H9 (cell line): ENCODE measurements at regions not wholly inside any gene's neighbourhood (a gene's known extent, or its start where the extent isn't known, plus 50 kb on each side); places are given as distances from the start of the nearest gene placed in this dataset.

Experiments
- DNase-seq: peaks from one replicate; pipeline ENCODE4 v3.0.0-alpha.2; 2017
- H2AFZ ChIP-seq: one replicate; pipeline ENCODE4 v1.6.1; 2013; ENCODE audit warnings: mild to moderate bottlenecking, low read length, control low read depth, moderate library complexity
- H2AK5ac ChIP-seq: 2 replicates; pipeline ENCODE4 v1.6.1; 2013; ENCODE audit warnings: low read length, control low read depth, mixed read lengths; ENCODE audit not compliant: insufficient read length
- H2BK120ac ChIP-seq: one replicate; pipeline ENCODE4 v1.6.1; 2013; ENCODE audit warnings: low read depth, mild to moderate bottlenecking, low read length, control low read depth, inconsistent platforms; ENCODE audit not compliant: poor library complexity, severe bottlenecking
- H2BK12ac ChIP-seq: 2 replicates; pipeline ENCODE4 v1.6.1; 2013; ENCODE audit warnings: low read length, control low read depth, mixed read lengths, low read depth; ENCODE audit not compliant: insufficient read length
- H2BK15ac ChIP-seq: 2 replicates; pipeline ENCODE4 v1.6.1; 2013; ENCODE audit warnings: low read depth, low read length, control low read depth
- H2BK20ac ChIP-seq: one replicate; pipeline ENCODE4 v1.6.1; 2013; ENCODE audit warnings: low read depth, mild to moderate bottlenecking, low read length, control low read depth, inconsistent platforms; ENCODE audit not compliant: poor library complexity, severe bottlenecking
- H2BK5ac ChIP-seq: 2 replicates; pipeline ENCODE4 v1.6.1; 2013; ENCODE audit warnings: low read length, control low read depth, mixed read lengths; ENCODE audit not compliant: insufficient read length
- H3K14ac ChIP-seq: 2 replicates; pipeline ENCODE4 v1.6.1; 2013; ENCODE audit warnings: low read length, control low read depth; ENCODE audit not compliant: insufficient read depth
- H3K18ac ChIP-seq: 2 replicates; pipeline ENCODE4 v1.6.1; 2013; ENCODE audit warnings: low read depth, mild to moderate bottlenecking, mixed read lengths, low read length, control low read depth; ENCODE audit not compliant: insufficient read length
- H3K23ac ChIP-seq: 2 replicates; pipeline ENCODE4 v1.6.1; 2013; ENCODE audit warnings: low read length, control low read depth, mixed read lengths, low read depth; ENCODE audit not compliant: insufficient read length
- H3K23me2 ChIP-seq: 2 replicates; pipeline ENCODE4 v1.6.1; 2013; ENCODE audit warnings: low read depth, mild to moderate bottlenecking, mixed read lengths, low read length, control low read depth; ENCODE audit not compliant: insufficient read length, poor library complexity, severe bottlenecking
- H3K27ac ChIP-seq: 2 replicates; pipeline ENCODE4 v1.5.1; 2013; ENCODE audit warnings: low read length, control low read depth, mixed read lengths, low read depth; ENCODE audit not compliant: insufficient read length
- H3K27me3 ChIP-seq: 2 replicates; pipeline ENCODE4 v1.6.1; 2013; ENCODE audit warnings: low read length, control low read depth, inconsistent platforms; ENCODE audit not compliant: insufficient read depth
- H3K4ac ChIP-seq: 2 replicates; pipeline ENCODE4 v1.6.1; 2013; ENCODE audit warnings: low read depth, mild to moderate bottlenecking, control low read depth, inconsistent platforms, low read length, moderate library complexity
- H3K4me1 ChIP-seq: 2 replicates; pipeline ENCODE4 v1.6.1; 2013; ENCODE audit warnings: low read length, control low read depth, inconsistent platforms; ENCODE audit not compliant: insufficient read depth
- H3K4me2 ChIP-seq: 2 replicates; pipeline ENCODE4 v1.6.1; 2013; ENCODE audit warnings: low read length, control low read depth, mixed read lengths; ENCODE audit not compliant: insufficient read length, insufficient read depth
- H3K56ac ChIP-seq: 2 replicates; pipeline ENCODE4 v1.6.1; 2013; ENCODE audit warnings: low read depth, mild to moderate bottlenecking, mixed read lengths, low read length, control low read depth; ENCODE audit not compliant: insufficient read length
- H3K79me1 ChIP-seq: 2 replicates; pipeline ENCODE4 v1.6.1; 2013; ENCODE audit warnings: low read depth, mild to moderate bottlenecking, moderate library complexity, low read length, control low read depth, inconsistent platforms; ENCODE audit not compliant: insufficient read depth, poor library complexity, severe bottlenecking
- H3K79me2 ChIP-seq: 2 replicates; pipeline ENCODE4 v1.6.1; 2013; ENCODE audit warnings: low read length, control low read depth, inconsistent platforms; ENCODE audit not compliant: insufficient read depth
- H3K9ac ChIP-seq: 2 replicates; pipeline ENCODE4 v1.6.1; 2013; ENCODE audit warnings: low read length, control low read depth, mixed read lengths; ENCODE audit not compliant: insufficient read length; ENCODE audit errors: extremely low read depth
- H3K9me3 ChIP-seq: one replicate; pipeline ENCODE4 v1.6.1; 2013; ENCODE audit warnings: low read depth, low read length, inconsistent platforms; ENCODE audit not compliant: control insufficient read depth
- H3T11ph ChIP-seq: one replicate; pipeline ENCODE4 v1.6.1; 2013; ENCODE audit warnings: mild to moderate bottlenecking, low read length, control low read depth, inconsistent platforms
- H4K20me1 ChIP-seq: one replicate; pipeline ENCODE4 v1.6.1; 2013; ENCODE audit not compliant: control insufficient read depth, insufficient read length, insufficient read depth
- H4K5ac ChIP-seq: 2 replicates; pipeline ENCODE4 v1.6.1; 2013; ENCODE audit warnings: low read depth, mild to moderate bottlenecking, mixed read lengths, low read length, control low read depth; ENCODE audit not compliant: insufficient read length
- H4K8ac ChIP-seq: replicated peaks from 2 replicates; pipeline ENCODE4 v1.6.1; 2013; ENCODE audit warnings: low read length, control low read depth, mixed read lengths, low read depth; ENCODE audit not compliant: insufficient read length
- H4K91ac ChIP-seq: 2 replicates; pipeline ENCODE4 v1.6.1; 2013; ENCODE audit warnings: low read depth, mild to moderate bottlenecking, moderate library complexity, mixed read lengths, low read length, control low read depth; ENCODE audit not compliant: insufficient read length
- H3K27ac Mint-ChIP-seq, 3 experiments: 2 replicates in 2 of 3; 3 replicates in 1 of 3; pipeline ENCODE4 v1.8.0; 2020 to 2021; ENCODE audit warnings: mixed read lengths in 3 of 3, mild to moderate bottlenecking in 1 of 3, moderate library complexity in 1 of 3
- H3K27me3 Mint-ChIP-seq: 2 replicates; pipeline ENCODE4 v1.8.0; 2021; ENCODE audit warnings: low read depth, mild to moderate bottlenecking, moderate library complexity, mixed read lengths
- H3K36me3 Mint-ChIP-seq, 3 experiments: 2 replicates in 2 of 3; 3 replicates in 1 of 3; pipeline ENCODE4 v1.8.0; 2020 to 2021; ENCODE audit warnings: low read depth in 3 of 3, mixed read lengths in 3 of 3; ENCODE audit not compliant: insufficient read depth in 1 of 3
- H3K4me1 Mint-ChIP-seq, 2 experiments: 2 replicates each; pipeline ENCODE4 v1.8.0; 2020; ENCODE audit warnings: mixed read lengths in 2 of 2
- H3K4me3 Mint-ChIP-seq, 2 experiments: 2 replicates in 1 of 2; 3 replicates in 1 of 2; pipeline ENCODE4 v1.8.0; 2020 to 2021; ENCODE audit warnings: mild to moderate bottlenecking in 2 of 2, mixed read lengths in 2 of 2, moderate library complexity in 1 of 2
- H3K9me3 Mint-ChIP-seq, 2 experiments: 2 replicates in 1 of 2; 3 replicates in 1 of 2; pipeline ENCODE4 v1.8.0; 2020; ENCODE audit warnings: mild to moderate bottlenecking in 2 of 2, mixed read lengths in 2 of 2, moderate library complexity in 1 of 2
- WGBS: extraction: QIAGEN DNeasy Blood & Tissue Kit; methylation state at CpG from one replicate; pipeline ENCODE4 v1.1.7; 2013; ENCODE audit warnings: missing lambda C conversion rate, low lambda C conversion rate, mixed read lengths; ENCODE audit not compliant: insufficient read length; ENCODE audit errors: extremely low coverage; 5-methylcytosine and 5-hydroxymethylcytosine counted together
- TF ChIP-seq, protein P1 (sequence below): fragments of 200-600 bp; sonication (generic); conservative IDR thresholded peaks from 3 replicates; pipeline ENCODE4 v1.8.0; 2021; ENCODE audit warnings: antibody characterized with exemption, mild to moderate bottlenecking

GRCh38 chr2:167749660-167750059, 497.7 kb downstream of the STK39 start:
- H3K56ac ChIP-seq: no peak overlapping the region

More at GRCh38 chr2:167749660-167750059, 497.7 kb downstream of the STK39 start:
- Histone ChIP-seq H3K79me1 (no peaks in the 10 kb centered on the region), H4K20me1 (no peaks in the 10 kb centered on the region), H3K23ac (no peak overlapping the region), H4K8ac (no peak overlapping the region), H2AK5ac (no peak overlapping the region), H3T11ph (no peak overlapping the region), H3K4me2 (no peak overlapping the region), H2BK5ac (no peak overlapping the region), H4K5ac (no peak overlapping the region), H3K4me1 (peaks cover 8% of the 10 kb centered on the region), H2AFZ (no peak overlapping the region), H3K27ac (no peak overlapping the region), H2BK12ac (no peak overlapping the region), H2BK120ac (no peak overlapping the region), H2BK15ac (no peak overlapping the region), H3K9ac (no peak overlapping the region), H3K14ac (no peak overlapping the region), H4K91ac (no peak overlapping the region), H3K27me3 (no peaks in the 10 kb centered on the region), H3K23me2 (no peaks in the 10 kb centered on the region), H3K9me3 (no peaks in the 10 kb centered on the region), H3K4ac (no peak overlapping the region), H3K18ac (no peak overlapping the region), H2BK20ac (no peak overlapping the region), H3K79me2 (peaks cover 1% of the 10 kb centered on the region; the same call in 1 of the 2 replicates)
- Mint-ChIP-seq H3K4me1 (peaks cover 30 to 36% of the 10 kb centered on the region in 2 experiments), H3K27me3 (no peaks in the 10 kb centered on the region), H3K4me3 (no peak overlapping the region), H3K36me3 (no peaks in the 10 kb centered on the region), H3K27ac (no peak overlapping the region; a peak in 1 of 7 replicates), H3K9me3 (no peaks in the 10 kb centered on the region)
- TF ChIP-seq, protein P1, sequence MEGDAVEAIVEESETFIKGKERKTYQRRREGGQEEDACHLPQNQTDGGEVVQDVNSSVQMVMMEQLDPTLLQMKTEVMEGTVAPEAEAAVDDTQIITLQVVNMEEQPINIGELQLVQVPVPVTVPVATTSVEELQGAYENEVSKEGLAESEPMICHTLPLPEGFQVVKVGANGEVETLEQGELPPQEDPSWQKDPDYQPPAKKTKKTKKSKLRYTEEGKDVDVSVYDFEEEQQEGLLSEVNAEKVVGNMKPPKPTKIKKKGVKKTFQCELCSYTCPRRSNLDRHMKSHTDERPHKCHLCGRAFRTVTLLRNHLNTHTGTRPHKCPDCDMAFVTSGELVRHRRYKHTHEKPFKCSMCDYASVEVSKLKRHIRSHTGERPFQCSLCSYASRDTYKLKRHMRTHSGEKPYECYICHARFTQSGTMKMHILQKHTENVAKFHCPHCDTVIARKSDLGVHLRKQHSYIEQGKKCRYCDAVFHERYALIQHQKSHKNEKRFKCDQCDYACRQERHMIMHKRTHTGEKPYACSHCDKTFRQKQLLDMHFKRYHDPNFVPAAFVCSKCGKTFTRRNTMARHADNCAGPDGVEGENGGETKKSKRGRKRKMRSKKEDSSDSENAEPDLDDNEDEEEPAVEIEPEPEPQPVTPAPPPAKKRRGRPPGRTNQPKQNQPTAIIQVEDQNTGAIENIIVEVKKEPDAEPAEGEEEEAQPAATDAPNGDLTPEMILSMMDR: no peak
- WGBS: no CpG with 5 or more reads among the region's 1 CpG
- no peak for DNase-seq
